DND-41 (cell line): ENCODE measurements at regions not wholly inside any gene's neighbourhood (a gene's known extent, or its start where the extent isn't known, plus 50 kb on each side); places are given as distances from the start of the nearest gene placed in this dataset.

Experiments used
- ATAC-seq: fragments of 200-7000 bp; cut with Tn5 transposase; 3 replicates; pipeline ENCODE4 v1.9.1; 2021; ENCODE audit warnings: low read depth; ENCODE audit not compliant: insufficient read depth
- DNase-seq: peaks from one replicate; pipeline ENCODE4 v3.0.0-alpha.2; 2020
- H2AFZ ChIP-seq: 2 replicates; pipeline ENCODE4 v1.6.0; 2012; ENCODE audit warnings: low read depth, low read length
- H3K27ac ChIP-seq: 2 replicates; pipeline ENCODE4 v1.5.1; 2012; ENCODE audit warnings: low read length, inconsistent platforms
- H3K27me3 ChIP-seq: fragments of 200-600 bp; sonication (generic); 2 replicates; pipeline ENCODE4 v1.6.0; 2012; ENCODE audit warnings: low read length, mild to moderate bottlenecking, inconsistent platforms; ENCODE audit not compliant: insufficient read depth, poor library complexity
- H3K36me3 ChIP-seq: 2 replicates; pipeline ENCODE4 v1.5.1; 2012; ENCODE audit warnings: low read length, inconsistent platforms; ENCODE audit not compliant: insufficient read depth
- H3K4me1 ChIP-seq: 2 replicates; pipeline ENCODE4 v1.5.1; 2012; ENCODE audit warnings: mild to moderate bottlenecking, low read length; ENCODE audit not compliant: insufficient read depth
- H3K4me2 ChIP-seq: 2 replicates; pipeline ENCODE4 v1.6.0; 2012; ENCODE audit warnings: mild to moderate bottlenecking, moderate library complexity, low read length, inconsistent platforms; ENCODE audit not compliant: insufficient read depth
- H3K4me3 ChIP-seq, 2 experiments: fragments of 200-600 bp in 1 of 2; shearing (Covaris generic) in 1 of 2; 2 replicates each; pipeline ENCODE4 v1.5.1; 2012 to 2016; ENCODE audit warnings: inconsistent platforms in 2 of 2, low read length in 2 of 2, mild to moderate bottlenecking in 2 of 2, low read depth in 1 of 2, moderate library complexity in 1 of 2
- H3K79me2 ChIP-seq: 2 replicates; pipeline ENCODE4 v1.6.0; 2012; ENCODE audit warnings: low read length, inconsistent platforms; ENCODE audit not compliant: insufficient read depth
- H3K9ac ChIP-seq: 2 replicates; pipeline ENCODE4 v1.6.0; 2012; ENCODE audit warnings: low read depth, mild to moderate bottlenecking, inconsistent platforms, low read length, moderate library complexity
- H3K9me3 ChIP-seq: 2 replicates; pipeline ENCODE4 v1.5.1; 2012; ENCODE audit warnings: low read length, moderate library complexity, mild to moderate bottlenecking, inconsistent platforms; ENCODE audit not compliant: insufficient read depth, severe bottlenecking
- H4K20me1 ChIP-seq: 2 replicates; pipeline ENCODE4 v1.6.0; 2012; ENCODE audit warnings: low read length; ENCODE audit not compliant: insufficient read depth
- CTCF ChIP-seq: IDR thresholded peaks from 2 replicates; pipeline ENCODE4 v1.5.1; 2012; ENCODE audit warnings: borderline replicate concordance, low read length, moderate library complexity, mild to moderate bottlenecking; ENCODE audit not compliant: poor library complexity, severe bottlenecking; ENCODE audit errors: extremely low read depth
- EZH2 ChIP-seq: IDR thresholded peaks from 3 replicates; pipeline ENCODE4 v1.6.1; 2012; ENCODE audit warnings: borderline replicate concordance, low read depth, mild to moderate bottlenecking, moderate library complexity, low read length, inconsistent platforms; ENCODE audit not compliant: severe bottlenecking

DNA sequence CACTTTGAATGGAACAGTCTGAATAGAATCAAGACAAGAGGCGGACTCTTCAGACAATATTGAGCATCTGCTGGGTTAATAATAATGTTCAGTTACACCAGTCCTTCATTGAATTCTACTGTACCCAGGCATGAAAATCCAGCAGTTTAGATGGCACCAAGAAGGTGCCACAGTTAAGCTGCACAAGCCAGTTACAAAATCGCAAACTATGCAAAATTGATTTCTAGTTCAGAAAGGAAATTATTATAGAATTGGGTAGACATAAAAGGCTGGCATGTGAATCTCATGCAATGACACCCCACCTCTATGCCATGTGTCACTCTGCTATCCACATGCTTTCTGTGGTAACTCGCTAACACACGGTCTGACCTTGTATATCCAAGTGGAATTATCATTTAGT is 105.8 kb upstream of the VCX3A start:
- H3K79me2 ChIP-seq = no peaks in the 10 kb centered on the region
- DNase-seq = no peak

DNA sequence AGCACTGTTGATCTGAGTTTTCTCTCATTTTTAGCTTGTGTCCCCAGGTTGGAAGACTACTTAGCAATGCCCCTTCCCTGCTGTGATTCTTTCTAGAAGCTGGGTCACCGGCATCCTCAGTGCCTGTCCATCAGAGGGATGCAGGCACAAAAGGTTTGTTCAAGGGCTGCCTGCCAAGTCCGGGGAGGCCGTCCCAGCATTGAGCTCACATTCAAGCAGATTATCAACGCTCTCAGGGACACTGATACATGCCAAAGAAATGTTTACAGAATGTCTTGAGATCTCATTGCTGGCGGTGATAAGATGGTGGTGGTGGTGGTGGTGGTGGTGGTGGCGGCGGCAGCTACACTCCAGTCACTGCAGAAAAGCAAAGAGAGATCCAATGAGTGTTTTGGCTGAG is 79.6 kb upstream of the VCX3A start:
- no peak overlapping the region for H3K27ac ChIP-seq
- no peaks in the 10 kb centered on the region for H3K36me3 ChIP-seq
- DNase-seq (no peak), ATAC-seq (no peak)
- no peak overlapping the region for H3K4me2 ChIP-seq
- no peak overlapping the region for H2AFZ ChIP-seq
- no peaks in the 10 kb centered on the region for H3K4me1 ChIP-seq
- H3K4me3 ChIP-seq = no peak overlapping the region
- no peaks in the 10 kb centered on the region for H3K9me3 ChIP-seq
- H3K79me2 ChIP-seq = no peaks in the 10 kb centered on the region
- H4K20me1 ChIP-seq = no peaks in the 10 kb centered on the region
- no peak overlapping the region for H3K9ac ChIP-seq
- H3K27me3 ChIP-seq = no peaks in the 10 kb centered on the region
- no peak for TF ChIP-seq CTCF
- no peak for TF ChIP-seq EZH2

More for the DNA sequence above, 105.8 kb upstream of the VCX3A start:
- no peak for ATAC-seq
- H3K9ac ChIP-seq = no peak overlapping the region
- no peaks in the 10 kb centered on the region for H3K27me3 ChIP-seq
- no peaks in the 10 kb centered on the region for H4K20me1 ChIP-seq
- H3K36me3 ChIP-seq = no peaks in the 10 kb centered on the region
- no peak overlapping the region for H3K4me2 ChIP-seq
- no peak overlapping the region for H3K27ac ChIP-seq
- TF ChIP-seq EZH2 (no peak), CTCF (no peak)
- peaks cover 8% of the 10 kb centered on the region for H3K4me1 ChIP-seq
- no peak overlapping the region for H3K4me3 ChIP-seq
- peaks cover 4% of the 10 kb centered on the region for H3K9me3 ChIP-seq
- H2AFZ ChIP-seq = no peak overlapping the region

DNA sequence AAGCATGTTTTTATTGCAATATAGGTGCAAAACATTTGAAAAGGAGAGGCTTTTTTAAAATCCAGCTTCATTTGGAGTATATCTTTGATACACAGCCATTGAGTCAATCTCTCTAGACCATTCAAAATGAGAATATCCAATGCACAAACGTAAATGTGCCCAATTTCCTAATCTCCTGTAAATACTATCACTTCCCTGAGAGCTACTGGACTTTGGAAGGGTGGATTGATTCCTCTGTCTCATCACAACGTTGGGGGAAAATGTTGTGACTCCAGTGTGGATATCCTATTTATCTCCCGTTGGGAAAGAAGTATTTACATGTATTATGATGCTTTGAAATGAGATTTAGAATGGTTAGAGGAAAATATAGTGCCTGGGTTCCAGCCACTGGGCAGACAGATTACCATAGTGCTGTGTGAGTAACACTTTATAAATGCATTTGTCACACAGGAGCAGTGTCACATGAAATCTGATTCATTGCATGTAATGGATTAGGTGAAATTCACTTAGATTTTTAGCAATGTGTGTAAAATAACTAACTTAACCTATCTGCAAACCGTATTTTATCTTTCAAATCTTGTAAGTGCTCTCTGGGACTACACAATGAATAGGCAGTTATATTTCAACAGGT is 64.4 kb upstream of the VCX3A start:
- no peak overlapping the region for H3K27ac ChIP-seq
- no peaks in the 10 kb centered on the region for H3K36me3 ChIP-seq

More for the DNA sequence above, 64.4 kb upstream of the VCX3A start:
- H3K27me3 ChIP-seq = no peaks in the 10 kb centered on the region
- H3K4me2 ChIP-seq = no peak overlapping the region
- H2AFZ ChIP-seq = no peak overlapping the region
- H4K20me1 ChIP-seq = no peaks in the 10 kb centered on the region
- no peak for DNase-seq
- no peak overlapping the region for H3K9ac ChIP-seq
- no peak overlapping the region for H3K4me3 ChIP-seq
- no peaks in the 10 kb centered on the region for H3K9me3 ChIP-seq
- no peaks in the 10 kb centered on the region for H3K4me1 ChIP-seq
- TF ChIP-seq CTCF (no peak), EZH2 (no peak)
- no peak for ATAC-seq
- no peaks in the 10 kb centered on the region for H3K79me2 ChIP-seq
